ENCODE measurements at regions not wholly inside any gene's neighbourhood (a gene's known extent, or its start where the extent isn't known, plus 50 kb on each side); places are given as distances from the start of the nearest gene placed in this dataset.
A peak's percentile ranks its signal among the peaks of the same experiment; 100 is the strongest.

GRCh38 chr6:156691018-156691417 lies 86.2 kb upstream of the ARID1B start:
- no peak overlapping the region for H3K27ac ChIP-seq (ENCODE audit: low read depth)
- H3K79me2 ChIP-seq (replicated peaks; ENCODE audit: insufficient read depth) = no peaks in the 10 kb centered on the region
- ATAC-seq (no peak), DNase-seq (ENCODE audit: low spot score) (no peak)
- Mint-ChIP-seq H3K36me3 (ENCODE audit: low read depth) (no peaks in the 10 kb centered on the region), H3K4me1 (peaks cover 14% of the 10 kb centered on the region; the same call in 2 of the 3 replicates), H3K9me3 (no peaks in the 10 kb centered on the region; the same call in 2 of the 3 replicates), H3K4me3 (no peak overlapping the region), H3K27me3 (ENCODE audit: insufficient read depth, low read depth, poor library complexity) (peaks cover 7% of the 10 kb centered on the region), H3K27ac (no peak overlapping the region)
- no peaks in the 10 kb centered on the region for H3K36me3 ChIP-seq (ENCODE audit: insufficient read depth)
- no peak for TF ChIP-seq CREB1 (CRISPR knock-in tag; IDR thresholded peaks at IDR 0.05; ENCODE audit: low read depth)
- no peak for TF ChIP-seq NANOG (IDR thresholded peaks at IDR 0.05; ENCODE audit: borderline replicate concordance)
- no peak for TF ChIP-seq REST (IDR thresholded peaks at IDR 0.05; ENCODE audit: unreplicated experiment)
- TF ChIP-seq CTCF (conservative IDR thresholded peaks at IDR 0.05; ENCODE audit: low read depth in 2 of 2) = no peak
- no peak for TF ChIP-seq EZH2phosphoT487 (IDR thresholded peaks at IDR 0.05; ENCODE audit: unreplicated experiment)
- no peaks in the 10 kb centered on the region for H3K9me2 ChIP-seq (ENCODE audit: insufficient read depth)
- no peak overlapping the region for H2AFZ ChIP-seq
- no peak overlapping the region for H3K4me2 ChIP-seq
- no peak overlapping the region for H3K4me3 ChIP-seq
- H4K20me1 ChIP-seq (replicated peaks; ENCODE audit: insufficient read depth) = no peaks in the 10 kb centered on the region
- H3F3A ChIP-seq (replicated peaks; ENCODE audit: low read depth) = no peaks in the 10 kb centered on the region
- H3K4me1 ChIP-seq (ENCODE audit: insufficient read depth) = peaks cover under 1% of the 10 kb centered on the region
- peaks cover 9% of the 10 kb centered on the region for H3K27me3 ChIP-seq (ENCODE audit: insufficient read depth)

GRCh38 chr6:156689656-156690055 lies 87.5 kb upstream of the ARID1B start:
- Mint-ChIP-seq H3K27ac (no peak overlapping the region), H3K4me3 (no peak overlapping the region)

More at GRCh38 chr6:156689656-156690055, 87.5 kb upstream of the ARID1B start:
- Histone ChIP-seq H3K9me2 (ENCODE audit: insufficient read depth) (no peaks in the 10 kb centered on the region), H3K4me2 (no peak overlapping the region), H3K27me3 (ENCODE audit: insufficient read depth) (peaks cover 9% of the 10 kb centered on the region), H3K79me2 (replicated peaks; ENCODE audit: insufficient read depth) (no peaks in the 10 kb centered on the region), H3K4me3 (no peak overlapping the region), H3K27ac (ENCODE audit: low read depth) (no peak overlapping the region), H2AFZ (0 out of 2 replicates have a peak overlapping the region, but pooled peaks have one; percentile 11), H3F3A (replicated peaks; ENCODE audit: low read depth) (no peaks in the 10 kb centered on the region), H4K20me1 (replicated peaks; ENCODE audit: insufficient read depth) (no peaks in the 10 kb centered on the region), H3K4me1 (ENCODE audit: insufficient read depth) (peaks cover 14% of the 10 kb centered on the region), H3K36me3 (ENCODE audit: insufficient read depth) (no peaks in the 10 kb centered on the region)
- TF ChIP-seq NANOG (IDR thresholded peaks at IDR 0.05; ENCODE audit: borderline replicate concordance) = no peak
- TF ChIP-seq JUNB (IDR thresholded peaks at IDR 0.05; ENCODE audit: unreplicated experiment) = no peak
- TF ChIP-seq POLR2AphosphoS5 (IDR thresholded peaks at IDR 0.05; ENCODE audit: low read depth) = no peak
- no peak for TF ChIP-seq CREB1 (CRISPR knock-in tag; IDR thresholded peaks at IDR 0.05; ENCODE audit: low read depth)
- no peak for TF ChIP-seq STAT1 (IDR thresholded peaks at IDR 0.05; ENCODE audit: unreplicated experiment)
- TF ChIP-seq ZNF114 (CRISPR knock-in tag; IDR thresholded peaks at IDR 0.05) = no peak
- TF ChIP-seq EZH2phosphoT487 (IDR thresholded peaks at IDR 0.05; ENCODE audit: unreplicated experiment) = no peak
- no peak for TF ChIP-seq ETS1 (IDR thresholded peaks at IDR 0.05)
- Mint-ChIP-seq H3K27me3 (ENCODE audit: insufficient read depth, low read depth, poor library complexity) (peaks cover 4% of the 10 kb centered on the region), H3K4me1 (peaks cover 22% of the 10 kb centered on the region), H3K9me3 (no peaks in the 10 kb centered on the region; the same call in 2 of the 3 replicates), H3K36me3 (ENCODE audit: low read depth) (no peaks in the 10 kb centered on the region)
- no peak for ATAC-seq
- DNase-seq (ENCODE audit: low spot score) = no peak

Measured in GM23338 (cell line).